SK-N-SH (cell line): ENCODE measurements at regions not wholly inside any gene's neighbourhood (a gene's known extent, or its start where the extent isn't known, plus 50 kb on each side); places are given as distances from the start of the nearest gene placed in this dataset.

Source experiments
- CTCF ChIA-PET: fragments of 300-600, 350-600 bp; formaldehyde crosslinking; extraction: SDS; loops from one replicate; lab custom pipeline; 2021; lab: Yijun Ruan, JAX
- POLR2A ChIA-PET: fragments of 350-600 bp; sonication (Branson Sonifier 250); formaldehyde crosslinking; extraction: SDS; loops from one replicate; lab custom pipeline; 2020; ENCODE audit warnings: antibody characterized with exemption, inconsistent platforms; lab: Yijun Ruan, JAX
- DNase-seq: peaks from one replicate; pipeline ENCODE4 v3.0.0; 2012
- H2AFZ ChIP-seq: fragments of 200-600 bp; sonication (generic); 2 replicates; pipeline ENCODE4 v1.8.1; 2016; ENCODE audit warnings: antibody characterized with exemption, mild to moderate bottlenecking, low read depth
- H3F3A ChIP-seq: fragments of 200-600 bp; sonication (generic); replicated peaks from 2 replicates; pipeline ENCODE3; 2016; ENCODE audit warnings: antibody characterized with exemption, mild to moderate bottlenecking; ENCODE audit not compliant: insufficient read depth
- H3K27ac ChIP-seq, 2 experiments: fragments of 200-500 bp in 1 of 2; fragments of 200-600 bp in 1 of 2; sonication (Bioruptor generic) in 1 of 2; sonication (generic), shearing (Covaris generic) in 1 of 2; 2 replicates each; pipeline versions ENCODE4 v1.5.1 to v1.6.1; 2014 to 2016; ENCODE audit warnings: low read depth in 2 of 2, inconsistent platforms in 1 of 2, low read length in 1 of 2, mild to moderate bottlenecking in 1 of 2, mixed read lengths in 1 of 2
- H3K27me3 ChIP-seq: fragments of 200-600 bp; sonication (generic), shearing (Covaris generic); 2 replicates; pipeline ENCODE4 v1.6.1; 2016; ENCODE audit warnings: mixed run types; ENCODE audit not compliant: insufficient read depth
- H3K36me3 ChIP-seq, 2 experiments: fragments of 200-500 bp in 1 of 2; fragments of 200-600 bp in 1 of 2; sonication (Bioruptor generic) in 1 of 2; sonication (generic) in 1 of 2; replicated peaks in 1 of 2; 2 replicates each; pipeline versions ENCODE3 to v1.5.1; 2014 to 2016; ENCODE audit warnings: low read length in 1 of 2, mild to moderate bottlenecking in 1 of 2; ENCODE audit not compliant: insufficient read depth in 2 of 2, control insufficient read depth in 1 of 2
- H3K4me1 ChIP-seq, 2 experiments: fragments of 200-500 bp in 1 of 2; fragments of 200-600 bp in 1 of 2; sonication (Bioruptor generic) in 1 of 2; sonication (generic), shearing (Covaris generic) in 1 of 2; 2 replicates each; pipeline versions ENCODE4 v1.5.1 to v1.6.1; 2014 to 2016; ENCODE audit warnings: low read depth in 1 of 2, low read length in 1 of 2, mixed run types in 1 of 2; ENCODE audit not compliant: insufficient read depth in 2 of 2, control insufficient read depth in 1 of 2
- H3K4me2 ChIP-seq: fragments of 200-600 bp; sonication (generic), shearing (Covaris generic); 2 replicates; pipeline ENCODE4 v1.6.1; 2017; ENCODE audit warnings: mixed run types
- H3K4me3 ChIP-seq, 2 experiments: fragments of 200-500 bp in 1 of 2; fragments of 200-600 bp in 1 of 2; sonication (Bioruptor generic) in 1 of 2; sonication (generic), shearing (Covaris generic) in 1 of 2; 2 replicates each; pipeline versions ENCODE4 v1.5.1 to v1.8.1; 2014 to 2016; ENCODE audit warnings: low read depth in 2 of 2, inconsistent platforms in 1 of 2, low read length in 1 of 2, mild to moderate bottlenecking in 1 of 2, mixed read lengths in 1 of 2, moderate library complexity in 1 of 2
- H3K79me2 ChIP-seq: fragments of 200-600 bp; sonication (generic); 2 replicates; pipeline ENCODE4 v1.8.1; 2017; ENCODE audit warnings: mild to moderate bottlenecking; ENCODE audit not compliant: insufficient read depth
- H3K9ac ChIP-seq: fragments of 200-600 bp; sonication (generic); 2 replicates; pipeline ENCODE4 v1.6.1; 2017; ENCODE audit warnings: mixed run types
- H3K9me2 ChIP-seq: fragments of 200-600 bp; sonication (generic); 2 replicates; pipeline ENCODE4 v1.6.1; 2017; ENCODE audit warnings: mixed run types
- H3K9me3 ChIP-seq: fragments of 200-600 bp; sonication (generic); 2 replicates; pipeline ENCODE4 v1.6.1; 2017; ENCODE audit warnings: mixed run types, mild to moderate bottlenecking, moderate library complexity
- H4K20me1 ChIP-seq: fragments of 200-600 bp; sonication (generic); 2 replicates; pipeline ENCODE4 v1.6.1; 2017; ENCODE audit warnings: mild to moderate bottlenecking, mixed run types; ENCODE audit not compliant: insufficient read depth
- CHD2 ChIP-seq: fragments of 150-350 bp; IDR thresholded peaks from 2 replicates; pipeline ENCODE4 v1.6.1; 2018; ENCODE audit warnings: low read length; ENCODE audit not compliant: partially characterized antibody
- EP300 ChIP-seq, 2 experiments: IDR thresholded peaks; 2 replicates each; pipeline versions ENCODE4 v1.4.0 to v1.6.1; 2012; ENCODE audit warnings: borderline replicate concordance in 1 of 2, low read depth in 1 of 2, low read length in 1 of 2
- EZH2phosphoT487 ChIP-seq: fragments of 200-600 bp; sonication (generic); IDR thresholded peaks from 2 replicates; pipeline ENCODE4 v1.6.1; 2017; ENCODE audit warnings: low read depth, mixed run types, mild to moderate bottlenecking, antibody characterized with exemption, moderate library complexity, borderline replicate concordance
- FOXM1 ChIP-seq: IDR thresholded peaks from 2 replicates; pipeline ENCODE4 v1.4.0; 2012; ENCODE audit warnings: low read depth, mild to moderate bottlenecking
- GATA2 ChIP-seq: sonication (generic); formaldehyde crosslinking; IDR thresholded peaks from 2 replicates; pipeline ENCODE4 v1.5.0; 2020; ENCODE audit warnings: mild to moderate bottlenecking, missing genetic modification reagents
- IRF3 ChIP-seq: fragments of 150-350 bp; IDR thresholded peaks from 2 replicates; pipeline ENCODE4 v1.6.1; 2016; ENCODE audit warnings: mild to moderate bottlenecking, low read depth, low read length
- MEF2A ChIP-seq: IDR thresholded peaks from 2 replicates; pipeline ENCODE4 v1.4.0; 2012; ENCODE audit warnings: low read depth, borderline replicate concordance
- MXI1 ChIP-seq: IDR thresholded peaks from 2 replicates; pipeline ENCODE4 v1.6.1; 2012; ENCODE audit warnings: mild to moderate bottlenecking, low read depth, low read length, improper control_type of control experiment
- NFIC ChIP-seq: IDR thresholded peaks from 2 replicates; pipeline ENCODE4 v1.4.0; 2012; ENCODE audit warnings: borderline replicate concordance
- NRF1 ChIP-seq: IDR thresholded peaks from 2 replicates; pipeline ENCODE4 v1.6.1; 2012; ENCODE audit warnings: low read depth, mild to moderate bottlenecking, low read length
- RCOR1 ChIP-seq: fragments of 150-350 bp; IDR thresholded peaks from 2 replicates; pipeline ENCODE4 v1.6.1; 2017; ENCODE audit warnings: antibody characterized with exemption, low read length
- RFX5 ChIP-seq: IDR thresholded peaks from 2 replicates; pipeline ENCODE4 v1.6.1; 2012; ENCODE audit warnings: mild to moderate bottlenecking, improper control_type of control experiment, low read length
- SIN3A ChIP-seq: IDR thresholded peaks from 2 replicates; pipeline ENCODE4 v1.6.1; 2012; ENCODE audit warnings: low read depth, mild to moderate bottlenecking, low read length, moderate library complexity, borderline replicate concordance
- SMC3 ChIP-seq: IDR thresholded peaks from 2 replicates; pipeline ENCODE4 v1.6.1; 2012; ENCODE audit warnings: low read depth, low read length, improper control_type of control experiment
- TAF1 ChIP-seq: IDR thresholded peaks from 2 replicates; pipeline ENCODE4 v1.6.1; 2012; ENCODE audit warnings: low read depth, mild to moderate bottlenecking, low read length, moderate library complexity, borderline replicate concordance
- TCF12 ChIP-seq: IDR thresholded peaks from 2 replicates; pipeline ENCODE4 v1.4.0; 2012
- TEAD4 ChIP-seq: IDR thresholded peaks from 2 replicates; pipeline ENCODE4 v1.4.0; 2012; ENCODE audit warnings: mild to moderate bottlenecking, borderline replicate concordance; ENCODE audit not compliant: insufficient read depth
- YY1 ChIP-seq: IDR thresholded peaks from 2 replicates; pipeline ENCODE4 v1.4.0; 2012; ENCODE audit warnings: low read depth, mild to moderate bottlenecking
- WGBS: methylation state at CpG from one replicate; pipeline ENCODE4 v1.1.6; 2017; ENCODE audit warnings: low lambda C conversion rate; 5-methylcytosine and 5-hydroxymethylcytosine counted together
- TF ChIP-seq, protein P1 (sequence below): IDR thresholded peaks from 2 replicates; pipeline ENCODE4 v1.4.0; 2012; ENCODE audit warnings: low read depth
- TF ChIP-seq, protein P2 (sequence below): IDR thresholded peaks from 2 replicates; pipeline ENCODE4 v1.4.0; 2012; ENCODE audit warnings: low read depth, borderline replicate concordance
- TF ChIP-seq, protein P3 (sequence below): fragments of 200-600 bp; sonication (generic); IDR thresholded peaks from 2 replicates; pipeline ENCODE4 v1.6.1; 2017; ENCODE audit warnings: antibody characterized with exemption, mild to moderate bottlenecking, moderate library complexity

- no peak overlapping the region for H3K9ac ChIP-seq
- H3K36me3 ChIP-seq = no peaks in the 10 kb centered on the region
- H3F3A ChIP-seq = no peaks in the 10 kb centered on the region
- ChIA-PET POLR2A (no interaction called here), CTCF (no interaction called here)
- no peak for TF ChIP-seq FOXM1
- TF ChIP-seq, protein P1, sequence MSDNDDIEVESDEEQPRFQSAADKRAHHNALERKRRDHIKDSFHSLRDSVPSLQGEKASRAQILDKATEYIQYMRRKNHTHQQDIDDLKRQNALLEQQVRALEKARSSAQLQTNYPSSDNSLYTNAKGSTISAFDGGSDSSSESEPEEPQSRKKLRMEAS = no peak
- TF ChIP-seq EP300 (IDR thresholded peaks at IDR 0.05; ENCODE audit: borderline replicate concordance in 1 of 2, low read depth in 1 of 2, low read length in 1 of 2) = no peak
- no peak for TF ChIP-seq CHD2
- TF ChIP-seq NFIC = no peak
- no peak overlapping the region for H2AFZ ChIP-seq
- no peaks in the 10 kb centered on the region for H3K27me3 ChIP-seq
- no peak overlapping the region for H3K4me3 ChIP-seq
- no peaks in the 10 kb centered on the region for H4K20me1 ChIP-seq
- no peak for DNase-seq
- H3K79me2 ChIP-seq = no peaks in the 10 kb centered on the region
- H3K4me1 ChIP-seq = no peaks in the 10 kb centered on the region
- no peak overlapping the region for H3K27ac ChIP-seq
- H3K9me2 ChIP-seq = no peaks in the 10 kb centered on the region
- no peaks in the 10 kb centered on the region for H3K9me3 ChIP-seq
- no peak overlapping the region for H3K4me2 ChIP-seq
Observed at GRCh38 chr1:72375226-72375625, 92.9 kb upstream of the NEGR1 start.

DNA sequence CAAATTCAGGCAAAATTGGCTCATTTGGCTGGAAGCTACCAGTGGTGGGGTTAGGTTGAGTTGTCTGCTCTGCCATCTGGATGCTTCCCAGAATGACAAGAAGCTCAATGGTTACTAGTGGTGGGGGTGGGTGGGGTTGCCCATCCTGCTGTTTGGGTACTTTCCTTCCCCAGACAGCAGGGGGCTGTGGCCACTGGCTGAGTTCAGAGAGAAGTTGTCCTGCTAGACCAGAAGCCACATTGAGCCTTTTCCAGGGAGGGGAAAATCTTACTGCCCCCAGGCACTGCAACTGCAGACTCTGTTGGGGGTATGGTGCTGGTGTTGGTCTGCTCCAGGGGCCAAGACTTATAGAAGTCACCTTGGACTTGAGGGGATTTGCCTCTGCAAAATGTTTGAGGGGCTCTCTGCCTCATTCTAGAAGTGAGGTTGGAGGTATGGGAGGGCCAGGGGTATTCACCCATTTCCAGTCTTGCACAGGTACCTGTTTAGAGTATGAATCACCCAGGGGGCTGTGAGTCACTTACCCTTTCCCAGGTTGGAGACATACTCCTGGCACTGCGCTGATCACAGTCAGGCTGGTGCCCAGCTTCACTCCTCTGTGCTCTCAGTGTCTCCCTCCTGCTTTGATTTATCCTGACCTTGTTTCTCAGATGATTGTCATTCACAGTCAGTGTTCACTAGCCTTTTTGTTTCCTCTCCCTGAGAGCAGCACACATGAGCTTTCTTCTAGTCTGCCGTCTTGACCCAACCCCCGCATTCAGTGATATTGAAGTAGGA, 89.1 kb upstream of the NEGR1 start:
- no peak for TF ChIP-seq NRF1
- TF ChIP-seq, protein P2, sequence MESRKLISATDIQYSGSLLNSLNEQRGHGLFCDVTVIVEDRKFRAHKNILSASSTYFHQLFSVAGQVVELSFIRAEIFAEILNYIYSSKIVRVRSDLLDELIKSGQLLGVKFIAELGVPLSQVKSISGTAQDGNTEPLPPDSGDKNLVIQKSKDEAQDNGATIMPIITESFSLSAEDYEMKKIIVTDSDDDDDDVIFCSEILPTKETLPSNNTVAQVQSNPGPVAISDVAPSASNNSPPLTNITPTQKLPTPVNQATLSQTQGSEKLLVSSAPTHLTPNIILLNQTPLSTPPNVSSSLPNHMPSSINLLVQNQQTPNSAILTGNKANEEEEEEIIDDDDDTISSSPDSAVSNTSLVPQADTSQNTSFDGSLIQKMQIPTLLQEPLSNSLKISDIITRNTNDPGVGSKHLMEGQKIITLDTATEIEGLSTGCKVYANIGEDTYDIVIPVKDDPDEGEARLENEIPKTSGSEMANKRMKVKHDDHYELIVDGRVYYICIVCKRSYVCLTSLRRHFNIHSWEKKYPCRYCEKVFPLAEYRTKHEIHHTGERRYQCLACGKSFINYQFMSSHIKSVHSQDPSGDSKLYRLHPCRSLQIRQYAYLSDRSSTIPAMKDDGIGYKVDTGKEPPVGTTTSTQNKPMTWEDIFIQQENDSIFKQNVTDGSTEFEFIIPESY = no peak
- no peak for TF ChIP-seq EZH2phosphoT487
- no peak for TF ChIP-seq YY1
- TF ChIP-seq RCOR1 = no peak
- TF ChIP-seq MEF2A = no peak
- no peak for TF ChIP-seq IRF3
- no peak for TF ChIP-seq GATA2 (CRISPR knock-in tag)
- no peak for TF ChIP-seq RFX5
- no peak for TF ChIP-seq MXI1
- no peak for TF ChIP-seq TAF1
- TF ChIP-seq SMC3 = no peak
- no peak for TF ChIP-seq TEAD4
- TF ChIP-seq, protein P3, sequence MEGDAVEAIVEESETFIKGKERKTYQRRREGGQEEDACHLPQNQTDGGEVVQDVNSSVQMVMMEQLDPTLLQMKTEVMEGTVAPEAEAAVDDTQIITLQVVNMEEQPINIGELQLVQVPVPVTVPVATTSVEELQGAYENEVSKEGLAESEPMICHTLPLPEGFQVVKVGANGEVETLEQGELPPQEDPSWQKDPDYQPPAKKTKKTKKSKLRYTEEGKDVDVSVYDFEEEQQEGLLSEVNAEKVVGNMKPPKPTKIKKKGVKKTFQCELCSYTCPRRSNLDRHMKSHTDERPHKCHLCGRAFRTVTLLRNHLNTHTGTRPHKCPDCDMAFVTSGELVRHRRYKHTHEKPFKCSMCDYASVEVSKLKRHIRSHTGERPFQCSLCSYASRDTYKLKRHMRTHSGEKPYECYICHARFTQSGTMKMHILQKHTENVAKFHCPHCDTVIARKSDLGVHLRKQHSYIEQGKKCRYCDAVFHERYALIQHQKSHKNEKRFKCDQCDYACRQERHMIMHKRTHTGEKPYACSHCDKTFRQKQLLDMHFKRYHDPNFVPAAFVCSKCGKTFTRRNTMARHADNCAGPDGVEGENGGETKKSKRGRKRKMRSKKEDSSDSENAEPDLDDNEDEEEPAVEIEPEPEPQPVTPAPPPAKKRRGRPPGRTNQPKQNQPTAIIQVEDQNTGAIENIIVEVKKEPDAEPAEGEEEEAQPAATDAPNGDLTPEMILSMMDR = no peak
- no peak for TF ChIP-seq TCF12
- no peak for TF ChIP-seq SIN3A
- TF ChIP-seq, all 33 proteins: peak for 0
- ChIA-PET CTCF (interaction anchor here (0.6 kb wide), 1 partner anchor 22 kb away, joined by 3 read pairs; no protein-coding TSS in a partner anchor), POLR2A (no interaction called here)
- Histone ChIP-seq H3K4me2 (no peak overlapping the region), H3K4me1 (no peaks in the 10 kb centered on the region; a peak in 1 of 4 replicates), H3K9me3 (no peaks in the 10 kb centered on the region), H3K27me3 (no peaks in the 10 kb centered on the region), H3K9me2 (no peaks in the 10 kb centered on the region), H3K36me3 (no peaks in the 10 kb centered on the region), H2AFZ (no peak overlapping the region), H3K4me3 (no peak overlapping the region), H3F3A (no peaks in the 10 kb centered on the region), H3K79me2 (no peaks in the 10 kb centered on the region), H3K9ac (no peak overlapping the region), H4K20me1 (no peaks in the 10 kb centered on the region), H3K27ac (no peak overlapping the region)
- DNase-seq = no peak
- 59% methylated on average over 3 of the region's 3 CpGs for WGBS
